ENCODE measurements at regions not wholly inside any gene's neighbourhood (a gene's known extent, or its start where the extent isn't known, plus 50 kb on each side); places are given as distances from the start of the nearest gene placed in this dataset.

- peaks cover 0 to 46% (median 16%) of the 10 kb centered on the region in 11 donors for H3K9me3 Mint-ChIP-seq
- Histone ChIP-seq H3K27ac (ENCODE audit: low read depth, low read length) (no peak overlapping the region), H3K36me3 (ENCODE audit: control insufficient read depth in 2 of 3, insufficient read depth in 3 of 3, low read length in 3 of 3) (no peaks in the 10 kb centered on the region), H3K4me3 (ENCODE audit: low read length) (no peak overlapping the region), H3K4me1 (ENCODE audit: control insufficient read depth in 2 of 2, insufficient read depth in 2 of 2, low read length in 2 of 2) (no peaks in the 10 kb centered on the region), H3K9me3 (ENCODE audit: control insufficient read depth in 2 of 3, low read length in 3 of 3) (peaks cover 0 to 10% (median 0%) of the 10 kb centered on the region in 3 experiments), H3K27me3 (ENCODE audit: control insufficient read depth in 2 of 2, insufficient read depth in 2 of 2, low read length in 2 of 2) (no peaks in the 10 kb centered on the region)
- no peak overlapping the region for H3K27ac Mint-ChIP-seq
- ChIA-PET CTCF (no interaction called here), POLR2A (no interaction called here)
- DNase-seq (no peak), ATAC-seq (no peak)
- H3K4me3 Mint-ChIP-seq = no peak overlapping the region
- H3K27me3 Mint-ChIP-seq = no peaks in the 10 kb centered on the region
- H3K36me3 Mint-ChIP-seq = no peaks in the 10 kb centered on the region
- H3K4me1 Mint-ChIP-seq = no peaks in the 10 kb centered on the region
- intact Hi-C loops (cut with micrococcal nuclease) = no loop called here
Measured at GRCh38 chr2:150387586-150388288, 99.7 kb downstream of the RND3 start.

GRCh38 chr2:150385211-150385610, 102.3 kb downstream of the RND3 start:
- H3K4me3 Mint-ChIP-seq = no peak overlapping the region
- no peak overlapping the region for H3K27ac Mint-ChIP-seq
- POLR2A ChIA-PET = no interaction called here
- no peaks in the 10 kb centered on the region for H3K27me3 ChIP-seq (ENCODE audit: control insufficient read depth in 2 of 2, insufficient read depth in 2 of 2, low read length in 2 of 2)
- peaks cover 0 to 4% (median 0%) of the 10 kb centered on the region in 5 donors for H3K27me3 Mint-ChIP-seq
- H3K4me3 ChIP-seq (ENCODE audit: low read length) = no peak overlapping the region
- H3K4me1 ChIP-seq (ENCODE audit: control insufficient read depth in 2 of 2, insufficient read depth in 2 of 2, low read length in 2 of 2) = no peaks in the 10 kb centered on the region
- peaks cover 0 to 51% (median 20%) of the 10 kb centered on the region in 11 donors for H3K9me3 Mint-ChIP-seq
- peaks cover 0 to 10% (median 0%) of the 10 kb centered on the region in 3 experiments for H3K9me3 ChIP-seq (ENCODE audit: control insufficient read depth in 2 of 3, low read length in 3 of 3)
- no peaks in the 10 kb centered on the region for H3K36me3 ChIP-seq (ENCODE audit: control insufficient read depth in 2 of 3, insufficient read depth in 3 of 3, low read length in 3 of 3)
- no peaks in the 10 kb centered on the region for H3K36me3 Mint-ChIP-seq
- intact Hi-C loops (cut with micrococcal nuclease) = no loop called here
- ATAC-seq (no peak), DNase-seq (no peak)
- no peaks in the 10 kb centered on the region for H3K4me1 Mint-ChIP-seq
- CTCF ChIA-PET = no interaction called here
- H3K27ac ChIP-seq (ENCODE audit: low read depth, low read length) = no peak overlapping the region

- Histone ChIP-seq H3K9me3 (ENCODE audit: control insufficient read depth in 2 of 3, low read length in 3 of 3) (peaks cover 0 to 10% (median 0%) of the 10 kb centered on the region in 3 experiments), H3K4me1 (ENCODE audit: control insufficient read depth in 2 of 2, insufficient read depth in 2 of 2, low read length in 2 of 2) (no peaks in the 10 kb centered on the region), H3K27me3 (ENCODE audit: control insufficient read depth in 2 of 2, insufficient read depth in 2 of 2, low read length in 2 of 2) (no peaks in the 10 kb centered on the region), H3K36me3 (ENCODE audit: control insufficient read depth in 2 of 3, insufficient read depth in 3 of 3, low read length in 3 of 3) (no peaks in the 10 kb centered on the region), H3K4me3 (ENCODE audit: low read length) (no peak overlapping the region), H3K27ac (ENCODE audit: low read depth, low read length) (no peak overlapping the region)
- H3K27ac Mint-ChIP-seq = no peak overlapping the region
- H3K36me3 Mint-ChIP-seq = no peaks in the 10 kb centered on the region
- ATAC-seq (no peak), DNase-seq (no peak)
- ChIA-PET CTCF (interaction anchor here (0.6 kb wide), 1 partner anchor 146 kb away, joined by 3 read pairs; no protein-coding TSS in a partner anchor), POLR2A (no interaction called here)
- intact Hi-C loops (cut with micrococcal nuclease) = no loop called here
- no peaks in the 10 kb centered on the region for H3K4me1 Mint-ChIP-seq
- no peak overlapping the region for H3K4me3 Mint-ChIP-seq
- peaks cover 0 to 4% (median 0%) of the 10 kb centered on the region in 5 donors for H3K27me3 Mint-ChIP-seq
- peaks cover 0 to 50% (median 20%) of the 10 kb centered on the region in 11 donors for H3K9me3 Mint-ChIP-seq
Measured at GRCh38 chr2:150383587-150383986, 103.9 kb downstream of the RND3 start.

- H3K4me3 Mint-ChIP-seq = no peak overlapping the region
- POLR2A ChIA-PET = no interaction called here
Measured at GRCh38 chr2:150379166-150379565, 108.3 kb downstream of the RND3 start.

GRCh38 chr2:150378686-150379085, 108.8 kb downstream of the RND3 start:
- no peak for ATAC-seq
- Mint-ChIP-seq H3K27ac (no peak overlapping the region), H3K4me3 (no peak overlapping the region), H3K27me3 (peaks cover 0 to 4% (median 0%) of the 10 kb centered on the region in 5 donors), H3K36me3 (no peaks in the 10 kb centered on the region), H3K4me1 (no peaks in the 10 kb centered on the region), H3K9me3 (peaks cover 0 to 25% (median 6%) of the 10 kb centered on the region in 11 donors)
- no peaks in the 10 kb centered on the region for H3K4me1 ChIP-seq (ENCODE audit: control insufficient read depth in 2 of 2, insufficient read depth in 2 of 2, low read length in 2 of 2)
- H3K9me3 ChIP-seq (ENCODE audit: control insufficient read depth in 2 of 3, low read length in 3 of 3) = no peaks in the 10 kb centered on the region
- no peak overlapping the region for H3K4me3 ChIP-seq (ENCODE audit: low read length)
- ChIA-PET CTCF (no interaction called here), POLR2A (no interaction called here)
- no peak overlapping the region for H3K27ac ChIP-seq (ENCODE audit: low read depth, low read length)
- no peaks in the 10 kb centered on the region for H3K27me3 ChIP-seq (ENCODE audit: control insufficient read depth in 2 of 2, insufficient read depth in 2 of 2, low read length in 2 of 2)
- intact Hi-C loops (cut with micrococcal nuclease) = no loop called here
- no peak for DNase-seq
- H3K36me3 ChIP-seq (ENCODE audit: control insufficient read depth in 2 of 3, insufficient read depth in 3 of 3, low read length in 3 of 3) = no peaks in the 10 kb centered on the region

More at GRCh38 chr2:150379166-150379565, 108.3 kb downstream of the RND3 start:
- Mint-ChIP-seq H3K27ac (no peak overlapping the region), H3K36me3 (no peaks in the 10 kb centered on the region), H3K4me1 (no peaks in the 10 kb centered on the region), H3K27me3 (peaks cover 0 to 4% (median 0%) of the 10 kb centered on the region in 5 donors), H3K9me3 (peaks cover 0 to 30% (median 6%) of the 10 kb centered on the region in 11 donors)
- Histone ChIP-seq H3K9me3 (ENCODE audit: control insufficient read depth in 2 of 3, low read length in 3 of 3) (no peaks in the 10 kb centered on the region), H3K27ac (ENCODE audit: low read depth, low read length) (no peak overlapping the region), H3K4me3 (ENCODE audit: low read length) (no peak overlapping the region), H3K36me3 (ENCODE audit: control insufficient read depth in 2 of 3, insufficient read depth in 3 of 3, low read length in 3 of 3) (no peaks in the 10 kb centered on the region), H3K27me3 (ENCODE audit: control insufficient read depth in 2 of 2, insufficient read depth in 2 of 2, low read length in 2 of 2) (no peaks in the 10 kb centered on the region), H3K4me1 (ENCODE audit: control insufficient read depth in 2 of 2, insufficient read depth in 2 of 2, low read length in 2 of 2) (no peaks in the 10 kb centered on the region)
- ATAC-seq (no peak), DNase-seq (no peak)
- CTCF ChIA-PET = no interaction called here
- intact Hi-C loops (cut with micrococcal nuclease) = no loop called here

- no peaks in the 10 kb centered on the region for H3K27me3 Mint-ChIP-seq
- H3K36me3 ChIP-seq (ENCODE audit: control insufficient read depth in 2 of 3, insufficient read depth in 3 of 3, low read length in 3 of 3) = no peaks in the 10 kb centered on the region
- no peak overlapping the region for H3K27ac ChIP-seq (ENCODE audit: low read depth, low read length)
- no peaks in the 10 kb centered on the region for H3K27me3 ChIP-seq (ENCODE audit: control insufficient read depth in 2 of 2, insufficient read depth in 2 of 2, low read length in 2 of 2)
- H3K4me3 Mint-ChIP-seq = no peak overlapping the region
- peaks cover 0 to 11% (median 0%) of the 10 kb centered on the region in 11 donors for H3K9me3 Mint-ChIP-seq
- no peaks in the 10 kb centered on the region for H3K4me1 Mint-ChIP-seq
- POLR2A ChIA-PET = no interaction called here
- H3K4me1 ChIP-seq (ENCODE audit: control insufficient read depth in 2 of 2, insufficient read depth in 2 of 2, low read length in 2 of 2) = no peaks in the 10 kb centered on the region
- H3K36me3 Mint-ChIP-seq = no peaks in the 10 kb centered on the region
- no peak overlapping the region for H3K4me3 ChIP-seq (ENCODE audit: low read length)
- DNase-seq = no peak
- intact Hi-C loops (cut with micrococcal nuclease) = no loop called here
- ATAC-seq = no peak
- no peak overlapping the region for H3K27ac Mint-ChIP-seq
- no peaks in the 10 kb centered on the region for H3K9me3 ChIP-seq (ENCODE audit: control insufficient read depth in 2 of 3, low read length in 3 of 3)
- CTCF ChIA-PET = no interaction called here
Measured at GRCh38 chr2:150376553-150377335, 110.7 kb downstream of the RND3 start.

Data from naive thymus-derived CD4-positive, alpha-beta T cell (primary cell).